Suprapubic skin (tissue), 4 donors: ENCODE measurements at regions not wholly inside any gene's neighbourhood (a gene's known extent, or its start where the extent isn't known, plus 50 kb on each side); places are given as distances from the start of the nearest gene placed in this dataset.

ENCODE experiments used
- DNase-seq, 2 donors: peaks; one replicate each; pipeline ENCODE4 v3.0.0-alpha.2; 2019; ENCODE audit warnings: low spot score in 2 of 2
- H3K27ac ChIP-seq: fragments of 200-600 bp; sonication (generic); one replicate; pipeline ENCODE4 v1.5.1; 2019
- H3K27me3 ChIP-seq: fragments of 200-600 bp; sonication (generic); one replicate; pipeline ENCODE4 v1.5.1; 2019
- H3K36me3 ChIP-seq: fragments of 200-600 bp; sonication (generic); one replicate; pipeline ENCODE4 v1.5.1; 2019
- H3K4me1 ChIP-seq: fragments of 200-600 bp; sonication (generic); one replicate; pipeline ENCODE4 v1.5.1; 2019
- H3K4me3 ChIP-seq: fragments of 200-600 bp; sonication (generic); one replicate; pipeline ENCODE4 v1.5.1; 2019; ENCODE audit warnings: mild to moderate bottlenecking
- H3K9me3 ChIP-seq: fragments of 200-600 bp; sonication (generic); one replicate; pipeline ENCODE4 v1.5.1; 2019
- CTCF ChIP-seq, 2 donors: fragments of 200-600 bp in 1 of 2; fragments of 450-650 bp in 1 of 2; sonication (generic) in 1 of 2; IDR thresholded peaks; one replicate each; pipeline ENCODE4 v1.5.1; 2016 to 2019; ENCODE audit warnings: antibody characterized with exemption in 2 of 2, mild to moderate bottlenecking in 1 of 2, moderate library complexity in 1 of 2
- EP300 ChIP-seq: sonication (generic); formaldehyde crosslinking; IDR thresholded peaks from one replicate; pipeline ENCODE4 v1.6.1; 2017; ENCODE audit warnings: antibody characterized with exemption
- POLR2A ChIP-seq, 2 donors: fragments of 450-650 bp; IDR thresholded peaks; one replicate each; pipeline ENCODE4 v1.6.1; 2017; ENCODE audit warnings: antibody characterized with exemption in 2 of 2, mild to moderate bottlenecking in 2 of 2, moderate library complexity in 2 of 2
- POLR2AphosphoS5 ChIP-seq, 3 donors: sonication (generic); formaldehyde crosslinking; IDR thresholded peaks; one replicate each; pipeline ENCODE4 v1.6.1; 2017; ENCODE audit warnings: antibody characterized with exemption in 3 of 3
- WGBS: methylation state at CpG from one replicate; pipeline ENCODE4 v1.1.5; 2018; 5-methylcytosine and 5-hydroxymethylcytosine counted together

- WGBS = 92% methylated on average over 8 of the region's 8 CpGs
- H3K27ac ChIP-seq = no peak overlapping the region
Measured at GRCh38 chr9:81824802-81825730, 103.2 kb upstream of the SPATA31D4 start.

GRCh38 chr9:81825846-81826516 lies 102.2 kb upstream of the SPATA31D4 start:
- WGBS = 93% methylated on average over 3 of the region's 3 CpGs
- Histone ChIP-seq H3K9me3 (no peaks in the 10 kb centered on the region), H3K36me3 (no peaks in the 10 kb centered on the region), H3K27me3 (no peaks in the 10 kb centered on the region), H3K27ac (no peak overlapping the region), H3K4me1 (no peaks in the 10 kb centered on the region), H3K4me3 (no peak overlapping the region)
- TF ChIP-seq POLR2A (IDR thresholded peaks at IDR 0.05) (no peak), CTCF (IDR thresholded peaks at IDR 0.05) (no peak), EP300 (no peak), POLR2AphosphoS5 (IDR thresholded peaks at IDR 0.05) (no peak)
- DNase-seq = no peak

More at GRCh38 chr9:81824802-81825730, 103.2 kb upstream of the SPATA31D4 start:
- no peak for DNase-seq
- Histone ChIP-seq H3K36me3 (no peaks in the 10 kb centered on the region), H3K27me3 (no peaks in the 10 kb centered on the region), H3K4me3 (no peak overlapping the region), H3K9me3 (no peaks in the 10 kb centered on the region), H3K4me1 (peaks cover 6% of the 10 kb centered on the region)
- TF ChIP-seq POLR2AphosphoS5 (IDR thresholded peaks at IDR 0.05) (no peak), EP300 (no peak), CTCF (IDR thresholded peaks at IDR 0.05) (no peak), POLR2A (IDR thresholded peaks at IDR 0.05) (no peak)

- no peak overlapping the region for H3K4me3 ChIP-seq
- H3K9me3 ChIP-seq = no peaks in the 10 kb centered on the region
- H3K36me3 ChIP-seq = no peaks in the 10 kb centered on the region
- no peaks in the 10 kb centered on the region for H3K27me3 ChIP-seq
- no peak for TF ChIP-seq EP300
- no peak for TF ChIP-seq CTCF (IDR thresholded peaks at IDR 0.05)
- no peak for TF ChIP-seq POLR2A (IDR thresholded peaks at IDR 0.05)
- no peak for TF ChIP-seq POLR2AphosphoS5 (IDR thresholded peaks at IDR 0.05)
- DNase-seq = no peak
- no peaks in the 10 kb centered on the region for H3K4me1 ChIP-seq
- 82% methylated on average over 15 of the region's 15 CpGs for WGBS
- H3K27ac ChIP-seq = no peak overlapping the region
Measured at GRCh38 chr9:81826517-81826906, 101.7 kb upstream of the SPATA31D4 start.

- no peak for TF ChIP-seq EP300
- no peak for TF ChIP-seq POLR2A (IDR thresholded peaks at IDR 0.05)
- no peak for TF ChIP-seq POLR2AphosphoS5 (IDR thresholded peaks at IDR 0.05)
- TF ChIP-seq CTCF (IDR thresholded peaks at IDR 0.05) = no peak
- no peaks in the 10 kb centered on the region for H3K36me3 ChIP-seq
- no peaks in the 10 kb centered on the region for H3K27me3 ChIP-seq
- DNase-seq = no peak
- no peak overlapping the region for H3K27ac ChIP-seq
- no peaks in the 10 kb centered on the region for H3K4me1 ChIP-seq
- H3K4me3 ChIP-seq = no peak overlapping the region
- H3K9me3 ChIP-seq = no peaks in the 10 kb centered on the region
- 88% methylated on average over 5 of the region's 5 CpGs for WGBS
Measured at GRCh38 chr9:81827616-81828296, 100.5 kb upstream of the SPATA31D4 start.
